Activated CD4-positive, CD25-positive, alpha-beta regulatory T cell (primary cell): ENCODE measurements at regions not wholly inside any gene's neighbourhood (a gene's known extent, or its start where the extent isn't known, plus 50 kb on each side); places are given as distances from the start of the nearest gene placed in this dataset.

Source experiments
- DNase-seq, 4 experiments: peaks; one replicate each; lab custom pipeline; 2025; lab: John Stamatoyannopoulos, UW

GRCh38 chr10:121182219-121182618, 331.1 kb downstream of the WDR11 start:
- no peak for DNase-seq

GRCh38 chr10:121183236-121183635, 332.1 kb downstream of the WDR11 start:
- DNase-seq = no peak

GRCh38 chr10:121183707-121184106, 332.5 kb downstream of the WDR11 start:
- no peak for DNase-seq

GRCh38 chr10:121185816-121186455, 334.8 kb downstream of the WDR11 start:
- DNase-seq = no peak

GRCh38 chr10:121187391-121187790, 336.2 kb downstream of the WDR11 start:
- no peak for DNase-seq

- no peak for DNase-seq
Observed at GRCh38 chr10:121188005-121188404, 336.8 kb downstream of the WDR11 start.

- DNase-seq = no peak
Observed at GRCh38 chr10:121189066-121189465, 337.9 kb downstream of the WDR11 start.

- DNase-seq = no peak
Observed at GRCh38 chr10:121194696-121195523, 343.7 kb downstream of the WDR11 start.

- no peak for DNase-seq
Observed at GRCh38 chr10:121195524-121195910, 344.4 kb downstream of the WDR11 start.

- DNase-seq = no peak
Observed at GRCh38 chr10:121199081-121199480, 347.9 kb downstream of the WDR11 start.

GRCh38 chr10:121205625-121206024, 354.5 kb downstream of the WDR11 start:
- DNase-seq = no peak

GRCh38 chr10:121211446-121211845, 360.3 kb downstream of the WDR11 start:
- DNase-seq = no peak

GRCh38 chr10:121213437-121213836, 362.3 kb downstream of the WDR11 start:
- DNase-seq = no peak

- no peak for DNase-seq
Observed at GRCh38 chr10:121216295-121216694, 365.1 kb downstream of the WDR11 start.

- no peak for DNase-seq
Observed at GRCh38 chr10:121216721-121217181, 365.6 kb downstream of the WDR11 start.

- no peak for DNase-seq
Observed at GRCh38 chr10:121217331-121217730, 366.2 kb downstream of the WDR11 start.

GRCh38 chr10:121221072-121221471, 369.9 kb downstream of the WDR11 start:
- DNase-seq = no peak

GRCh38 chr10:121221991-121222390, 370.8 kb downstream of the WDR11 start:
- no peak for DNase-seq

GRCh38 chr10:121222842-121223241, 371.7 kb downstream of the WDR11 start:
- no peak for DNase-seq

GRCh38 chr10:121231079-121231478, 367.2 kb downstream of the FGFR2 start:
- DNase-seq = no peak

- DNase-seq = no peak
Observed at GRCh38 chr10:121232494-121232893, 365.8 kb downstream of the FGFR2 start.

GRCh38 chr10:121235692-121236091, 362.6 kb downstream of the FGFR2 start:
- no peak for DNase-seq

GRCh38 chr10:121236621-121237020, 361.6 kb downstream of the FGFR2 start:
- no peak for DNase-seq
